Mesenteric fat pad (tissue), 1 donor: ENCODE measurements at regions not wholly inside any gene's neighbourhood (a gene's known extent, or its start where the extent isn't known, plus 50 kb on each side); places are given as distances from the start of the nearest gene placed in this dataset.
"Not testable (repeated sequence)": the region's sequence is repeated elsewhere in the genome, so short reads cannot be mapped to it uniquely, and the experiment has no call there.

ENCODE experiments used
- DNase-seq: peaks from one replicate; pipeline ENCODE4 v3.0.0-alpha.2; 2020; ENCODE audit warnings: low spot score
- donor health status: DM: yes; HTN: yes; CAD: no.

- not testable (repeated sequence) for DNase-seq
Measured at GRCh38 chr18:5830902-5831301, 64.4 kb downstream of the TMEM200C start.

DNA sequence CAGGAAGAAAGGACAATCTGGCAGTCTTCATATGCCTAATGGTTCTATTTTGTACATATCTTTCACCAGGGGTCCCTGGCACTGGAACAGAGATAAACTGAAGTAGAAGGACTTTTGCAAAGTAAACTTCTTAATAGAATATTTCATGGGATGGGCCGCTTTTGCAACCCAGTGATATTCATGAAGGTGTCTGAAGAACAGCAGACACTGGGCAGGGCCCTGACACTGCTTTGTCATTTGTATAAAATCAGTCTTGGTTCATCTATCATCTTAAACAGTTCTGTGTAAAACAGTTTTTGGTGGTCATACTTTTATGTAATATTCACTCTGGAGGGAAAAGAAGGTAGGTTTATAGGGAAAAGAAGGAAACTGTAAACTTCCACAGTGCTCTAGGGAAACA, 66.4 kb downstream of the TMEM200C start:
- DNase-seq = no peak

DNA sequence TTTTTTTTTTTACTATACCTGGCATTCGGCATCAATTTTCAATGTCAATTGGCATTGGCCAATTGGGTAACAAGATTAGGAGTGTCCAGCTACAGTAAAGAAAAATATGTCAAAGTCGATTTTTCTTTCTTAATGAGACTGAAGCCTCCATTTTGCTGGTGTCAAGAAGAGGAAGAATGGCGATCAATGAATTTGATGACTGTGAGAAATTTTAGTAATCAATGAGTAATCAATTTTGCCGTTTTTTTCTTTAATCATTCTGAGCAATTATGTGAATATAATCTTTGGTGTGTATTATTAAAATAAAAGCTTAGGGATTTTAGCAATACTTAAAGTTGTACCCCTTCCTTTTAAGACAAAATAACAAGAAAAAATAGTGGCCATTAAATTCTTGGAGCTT, 69.7 kb downstream of the TMEM200C start:
- no peak for DNase-seq

- no peak for DNase-seq
Measured at GRCh38 chr18:5824370-5824984, 70.8 kb downstream of the TMEM200C start.

DNA sequence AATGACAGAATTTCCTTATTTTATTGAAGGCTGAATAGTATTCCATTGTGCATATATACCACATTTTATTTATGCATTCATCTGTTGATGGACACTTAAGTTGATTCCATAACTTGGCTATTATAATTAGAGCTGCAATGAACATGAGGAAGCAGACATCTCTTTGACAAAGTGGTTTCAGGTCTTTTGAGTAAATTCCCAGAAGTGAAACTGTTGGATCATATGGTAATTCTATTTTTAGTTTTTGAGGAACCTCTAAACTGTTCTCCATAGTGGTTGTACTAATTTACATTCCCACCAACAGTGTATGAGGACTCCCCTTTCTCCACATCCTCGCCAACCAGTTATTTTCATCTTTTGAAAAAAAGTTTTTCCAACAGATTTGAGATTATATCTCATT, 77.5 kb downstream of the TMEM200C start:
- DNase-seq = no peak

GRCh38 chr18:5806860-5807259, 88.5 kb downstream of the TMEM200C start:
- DNase-seq = no peak

GRCh38 chr18:5787936-5788335, 107.4 kb downstream of the TMEM200C start:
- no peak for DNase-seq

GRCh38 chr18:5779922-5780321, 115.4 kb downstream of the TMEM200C start:
- no peak for DNase-seq

DNA sequence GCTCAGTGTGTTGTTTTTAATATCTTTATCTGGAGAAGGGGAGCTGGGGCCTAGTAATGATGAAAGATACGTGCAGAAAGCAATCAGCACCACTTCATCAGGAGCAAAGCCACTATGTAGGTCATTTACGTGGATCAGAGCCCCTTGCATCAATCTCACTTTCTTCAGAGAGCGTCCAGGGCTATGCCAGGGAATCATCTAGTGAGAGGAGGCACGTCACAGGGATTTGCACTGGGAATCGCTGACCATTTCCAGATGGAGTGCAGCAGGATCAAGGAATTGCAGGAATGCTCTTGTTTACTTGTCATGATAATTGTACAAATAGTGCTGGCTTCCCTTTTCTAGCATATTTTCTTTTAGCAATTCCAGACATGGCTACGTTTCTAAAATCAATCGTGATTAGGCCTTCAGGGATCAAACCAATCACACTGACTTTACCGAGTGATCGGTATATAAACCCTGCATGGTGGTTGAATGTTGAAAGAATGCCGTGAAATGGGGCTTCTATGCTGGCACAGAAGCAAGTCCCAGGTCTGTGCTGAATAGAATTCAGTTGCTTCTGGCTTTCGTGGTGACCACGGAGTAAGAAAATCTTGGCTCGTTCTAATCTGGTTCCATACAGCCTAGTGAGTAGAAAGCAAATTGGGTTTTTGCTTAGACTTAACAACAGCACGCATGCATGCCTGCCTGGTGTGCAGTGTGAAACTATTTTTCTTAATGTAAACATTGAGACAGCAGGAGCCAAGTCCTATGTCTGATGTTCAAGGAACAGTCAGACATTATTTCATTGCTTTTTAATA, 122.8 kb downstream of the TMEM200C start:
- no peak for DNase-seq

- no peak for DNase-seq
Measured at GRCh38 chr18:5771343-5771742, 124.0 kb downstream of the TMEM200C start.

DNA sequence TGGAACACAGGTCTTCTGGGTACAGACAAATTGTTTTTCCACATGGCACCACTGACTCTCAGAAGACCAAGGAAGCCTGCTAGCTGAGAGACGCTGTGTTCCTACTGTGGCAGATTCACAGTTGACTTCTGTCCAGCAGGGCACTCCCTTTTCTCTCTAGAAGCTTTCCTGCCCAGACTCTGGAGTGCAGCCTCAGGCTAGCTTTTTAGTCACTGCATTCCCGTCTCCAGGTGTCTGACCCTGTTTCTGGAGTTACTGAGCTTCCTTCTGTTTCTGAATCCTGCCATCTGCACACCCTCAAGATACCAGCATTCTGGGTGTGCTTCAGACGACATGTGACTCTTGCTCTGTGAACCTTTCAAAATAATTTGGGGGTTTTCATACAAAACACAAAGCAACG, 125.1 kb downstream of the TMEM200C start:
- DNase-seq = no peak

- DNase-seq = no peak
Measured at GRCh38 chr18:5768454-5768853, 126.9 kb downstream of the TMEM200C start.

DNA sequence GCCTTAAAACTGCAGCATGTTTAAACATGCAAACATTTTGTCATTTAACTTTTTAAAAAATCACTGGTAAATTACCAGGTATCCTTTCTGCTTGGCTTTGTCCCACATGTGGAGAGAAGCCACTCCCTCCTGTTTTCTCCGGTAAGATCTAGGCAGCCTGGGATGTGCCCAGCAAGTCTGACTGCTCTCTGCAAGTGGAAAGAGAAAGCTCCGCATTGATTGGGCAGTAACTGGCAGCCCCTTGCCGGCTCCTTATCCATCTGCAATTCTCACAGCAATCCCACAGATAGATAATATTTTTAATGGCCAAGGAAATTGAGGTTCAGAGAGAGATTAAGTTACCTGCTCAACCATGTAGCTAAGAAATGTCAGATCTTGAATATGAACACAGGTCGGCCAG, 136.1 kb downstream of the TMEM200C start:
- no peak for DNase-seq

DNA sequence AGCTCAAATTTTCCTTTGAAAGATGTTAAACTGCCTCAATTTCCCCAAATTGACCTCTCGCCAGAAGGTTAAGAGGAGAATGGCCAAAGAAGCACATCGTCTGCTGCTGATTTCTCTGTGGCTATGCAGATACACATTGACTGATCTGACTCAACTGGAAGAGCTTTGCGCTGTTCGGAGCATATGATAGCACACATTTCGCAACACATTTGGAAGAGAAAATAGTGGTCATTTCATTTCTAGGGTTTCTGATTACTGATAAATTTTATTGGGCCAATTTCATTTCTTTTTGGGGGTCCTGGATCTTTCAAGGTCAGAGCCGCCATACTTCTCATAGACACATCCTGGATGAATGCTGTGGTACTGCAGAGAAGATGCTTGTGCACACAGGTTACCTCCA, 138.5 kb downstream of the TMEM200C start:
- DNase-seq = no peak

GRCh38 chr18:5747678-5748077, 147.6 kb downstream of the TMEM200C start:
- no peak for DNase-seq

- no peak for DNase-seq
Measured at GRCh38 chr18:5746844-5747243, 148.5 kb downstream of the TMEM200C start.

GRCh38 chr18:5744659-5745058, 150.7 kb downstream of the TMEM200C start:
- DNase-seq = no peak

GRCh38 chr18:5738526-5738925, 156.8 kb downstream of the TMEM200C start:
- DNase-seq = no peak

- no peak for DNase-seq
Measured at GRCh38 chr18:5732318-5732717, 163.0 kb downstream of the TMEM200C start.

GRCh38 chr18:5729983-5730699, 165.2 kb downstream of the TMEM200C start:
- DNase-seq = no peak

DNA sequence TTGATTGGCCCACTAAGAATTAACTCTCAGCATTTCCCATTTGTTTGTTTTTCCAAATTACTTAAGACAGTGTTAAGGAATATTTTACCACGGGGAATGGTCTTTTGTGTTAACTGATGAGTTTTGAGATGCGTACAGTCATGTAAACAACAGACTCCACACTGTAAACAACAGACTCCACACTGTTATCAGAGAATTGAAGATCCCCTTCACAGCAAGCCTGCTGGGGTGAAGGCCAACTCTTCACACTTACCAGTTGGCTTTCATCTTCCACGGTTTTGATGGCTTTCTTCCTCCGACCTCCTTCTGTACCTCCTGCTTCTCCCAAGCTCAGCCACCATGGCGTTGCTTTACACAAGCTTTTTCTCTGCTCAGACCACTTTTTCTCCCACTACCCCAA, 166.8 kb downstream of the TMEM200C start:
- no peak for DNase-seq

DNA sequence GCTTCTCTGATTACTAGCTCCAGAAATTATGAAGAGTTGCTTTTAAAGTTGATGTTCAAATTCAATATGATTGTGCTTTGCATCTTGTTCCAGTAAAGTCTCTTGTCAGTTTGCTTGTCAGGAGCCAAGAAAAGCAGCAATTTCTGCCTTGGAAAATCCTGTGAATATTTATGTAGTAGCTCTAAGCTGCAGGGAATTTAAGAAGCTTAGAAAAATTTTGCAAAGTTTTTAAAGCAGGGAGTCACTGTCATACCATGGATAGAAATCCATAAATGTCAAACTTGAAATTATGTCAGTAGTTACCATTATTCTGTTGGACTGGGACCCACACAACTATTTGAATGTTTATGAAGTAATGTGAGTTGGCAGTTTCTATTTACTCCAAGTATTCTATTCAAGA, 169.3 kb downstream of the TMEM200C start:
- no peak for DNase-seq
